H1 (cell line): ENCODE measurements at regions not wholly inside any gene's neighbourhood (a gene's known extent, or its start where the extent isn't known, plus 50 kb on each side); places are given as distances from the start of the nearest gene placed in this dataset.

Source experiments
- EZH2 ChIP-seq: fragments of 200-600 bp; sonication (generic); IDR thresholded peaks from 2 replicates; pipeline ENCODE4 v1.7.1; 2012; ENCODE audit warnings: low read depth, mild to moderate bottlenecking, moderate library complexity, low read length, inconsistent platforms; ENCODE audit not compliant: severe bottlenecking

- TF ChIP-seq EZH2: no peak
Observed at GRCh38 chr18:4823091-4823490, 368.0 kb upstream of the DLGAP1 start (continued).
